ENCODE measurements at regions not wholly inside any gene's neighbourhood (a gene's known extent, or its start where the extent isn't known, plus 50 kb on each side); places are given as distances from the start of the nearest gene placed in this dataset.

- no peaks in the 10 kb centered on the region for H3K36me3 ChIP-seq (replicated peaks in 1 of 2; ENCODE audit: control insufficient read depth in 1 of 2, insufficient read depth in 2 of 2, low read length in 1 of 2)
- ChIA-PET POLR2A (no interaction called here), CTCF (interaction anchor here (1.1 kb wide), 1 partner anchor 656 kb away, joined by 3 read pairs; no protein-coding TSS in a partner anchor)
- H3K4me3 ChIP-seq (ENCODE audit: low read depth in 2 of 2, low read length in 1 of 2), result no peak overlapping the region
- H3K79me2 ChIP-seq (ENCODE audit: insufficient read depth), result no peaks in the 10 kb centered on the region
- H3K4me1 ChIP-seq (ENCODE audit: control insufficient read depth in 1 of 2, insufficient read depth in 2 of 2, low read depth in 1 of 2, low read length in 1 of 2), result no peaks in the 10 kb centered on the region
- H3K27me3 ChIP-seq (ENCODE audit: insufficient read depth), result no peaks in the 10 kb centered on the region
- H2AFZ ChIP-seq (ENCODE audit: low read depth), result no peak overlapping the region
- H3K4me2 ChIP-seq, result no peak overlapping the region
- H3K9ac ChIP-seq, result no peak overlapping the region
- no peaks in the 10 kb centered on the region for H3F3A ChIP-seq (replicated peaks; ENCODE audit: insufficient read depth)
- 0 out of 2 replicates have a peak, but pooled peaks have one; percentile 24 for TF ChIP-seq SMC3 (IDR thresholded peaks at IDR 0.05; ENCODE audit: low read depth, low read length)
- TF ChIP-seq RAD21 (IDR thresholded peaks at IDR 0.05; ENCODE audit: low read length), result peak; percentile 25
- TF ChIP-seq CTCF (IDR thresholded peaks at IDR 0.05), result peak; percentile 57
- TF ChIP-seq EP300 (IDR thresholded peaks at IDR 0.05; ENCODE audit: borderline replicate concordance in 1 of 2, low read depth in 1 of 2, low read length in 1 of 2), result no peak
- H4K20me1 ChIP-seq (ENCODE audit: insufficient read depth), result no peaks in the 10 kb centered on the region
- no peaks in the 10 kb centered on the region for H3K9me2 ChIP-seq
- no peaks in the 10 kb centered on the region for H3K9me3 ChIP-seq
- H3K27ac ChIP-seq (ENCODE audit: low read depth in 2 of 2, low read length in 1 of 2), result no peak overlapping the region
- peak; percentile 2 for DNase-seq
- WGBS (ENCODE audit: low lambda C conversion rate), result 5% methylated on average over 2 of the region's 2 CpGs
Observed at GRCh38 chr12:33605757-33606156, 166.1 kb upstream of the SYT10 start.

GRCh38 chr12:33609910-33610309 is 170.3 kb upstream of the SYT10 start:
- no peaks in the 10 kb centered on the region for H4K20me1 ChIP-seq (ENCODE audit: insufficient read depth)
- H3K9ac ChIP-seq, result no peak overlapping the region
- no peaks in the 10 kb centered on the region for H3K79me2 ChIP-seq (ENCODE audit: insufficient read depth)
- no peak overlapping the region for H3K27ac ChIP-seq (ENCODE audit: low read depth in 2 of 2, low read length in 1 of 2)
- 1% methylated on average over 4 of the region's 4 CpGs for WGBS (ENCODE audit: low lambda C conversion rate)
- no peaks in the 10 kb centered on the region; the same call in 1 of the 2 replicates for H3K27me3 ChIP-seq (ENCODE audit: insufficient read depth)
- POLR2A ChIA-PET, result no interaction called here
- no peak overlapping the region for H3K4me2 ChIP-seq
- no peak for DNase-seq
- H3K9me3 ChIP-seq, result no peaks in the 10 kb centered on the region
- H3K36me3 ChIP-seq (replicated peaks in 1 of 2; ENCODE audit: control insufficient read depth in 1 of 2, insufficient read depth in 2 of 2, low read length in 1 of 2), result no peaks in the 10 kb centered on the region
- no peak overlapping the region for H3K4me3 ChIP-seq (ENCODE audit: low read depth in 2 of 2, low read length in 1 of 2)
- TF ChIP-seq RAD21 (IDR thresholded peaks at IDR 0.05; ENCODE audit: low read length), result no peak
- TF ChIP-seq GATA2 (CRISPR knock-in tag; IDR thresholded peaks at IDR 0.05), result no peak
- no peak for TF ChIP-seq TEAD4 (IDR thresholded peaks at IDR 0.05; ENCODE audit: borderline replicate concordance, insufficient read depth)
- no peak for TF ChIP-seq YY1 (IDR thresholded peaks at IDR 0.05; ENCODE audit: low read depth)
- no peak for TF ChIP-seq MEF2A (IDR thresholded peaks at IDR 0.05; ENCODE audit: borderline replicate concordance, low read depth)
- no peak for TF ChIP-seq CHD2 (IDR thresholded peaks at IDR 0.05; ENCODE audit: low read length, partially characterized antibody)
- no peak for TF ChIP-seq TCF12 (IDR thresholded peaks at IDR 0.05)
- no peak for TF ChIP-seq TAF1 (IDR thresholded peaks at IDR 0.05; ENCODE audit: borderline replicate concordance, low read depth, low read length)
- no peak for TF ChIP-seq CTCF (IDR thresholded peaks at IDR 0.05)
- TF ChIP-seq ZBTB33 (IDR thresholded peaks at IDR 0.05; ENCODE audit: borderline replicate concordance, low read depth), result no peak
- no peak for TF ChIP-seq USF2 (IDR thresholded peaks at IDR 0.05; ENCODE audit: borderline replicate concordance, low read depth, low read length)
- H3K9me2 ChIP-seq, result no peaks in the 10 kb centered on the region
- no peak overlapping the region for H2AFZ ChIP-seq (ENCODE audit: low read depth)
- no peaks in the 10 kb centered on the region for H3K4me1 ChIP-seq (ENCODE audit: control insufficient read depth in 1 of 2, insufficient read depth in 2 of 2, low read depth in 1 of 2, low read length in 1 of 2)
- CTCF ChIA-PET, result no interaction called here
- H3F3A ChIP-seq (replicated peaks; ENCODE audit: insufficient read depth), result no peaks in the 10 kb centered on the region
